ENCODE measurements at regions not wholly inside any gene's neighbourhood (a gene's known extent, or its start where the extent isn't known, plus 50 kb on each side); places are given as distances from the start of the nearest gene placed in this dataset.

- TF ChIP-seq CTCF (optimal IDR thresholded peaks at IDR 0.05 in 1 of 3, IDR thresholded peaks at IDR 0.05 in 1 of 3, conservative IDR thresholded peaks at IDR 0.05 in 1 of 3; ENCODE audit: extremely low read depth in 1 of 3, insufficient read depth in 2 of 3, low read length in 3 of 3): no peak
- TF ChIP-seq EZH2 (IDR thresholded peaks at IDR 0.05; ENCODE audit: low read length): no peak
These were observed 645.6 kb downstream of the SOX5 start for GRCh38 chr12:23303821-23304220.

All from keratinocyte (primary cell).